Thyroid gland (tissue), 4 donors: ENCODE measurements at regions not wholly inside any gene's neighbourhood (a gene's known extent, or its start where the extent isn't known, plus 50 kb on each side); places are given as distances from the start of the nearest gene placed in this dataset.
"Not testable (repeated sequence)": the region's sequence is repeated elsewhere in the genome, so short reads cannot be mapped to it uniquely, and the experiment has no call there.

ENCODE experiments used
- DNase-seq, 2 donors: peaks; one replicate each; pipeline ENCODE4 v3.0.0-alpha.2; 2019
- H3K27ac ChIP-seq, 3 donors: fragments of 200-600 bp; sonication (generic); 1 replicate in 2 of 3; 2 replicates in 1 of 3; pipeline ENCODE4 v1.5.1; 2016 to 2019; ENCODE audit warnings: mild to moderate bottlenecking in 1 of 3, moderate library complexity in 1 of 3
- H3K27me3 ChIP-seq: fragments of 200-600 bp; sonication (generic); one replicate; pipeline ENCODE4 v1.5.1; 2019
- H3K36me3 ChIP-seq, 2 donors: fragments of 200-600 bp; sonication (generic); one replicate each; pipeline ENCODE4 v1.5.1; 2016 to 2019
- H3K4me1 ChIP-seq, 2 donors: fragments of 200-600 bp; sonication (generic); one replicate each; pipeline ENCODE4 v1.5.1; 2017 to 2019
- H3K4me3 ChIP-seq, 3 donors: fragments of 200-600 bp; sonication (generic); replicated peaks in 1 of 3; 1 replicate in 2 of 3; 2 replicates in 1 of 3; pipeline ENCODE4 v1.5.1; 2016; ENCODE audit warnings: mild to moderate bottlenecking in 1 of 3
- H3K9me3 ChIP-seq: fragments of 200-600 bp; sonication (generic); one replicate; pipeline ENCODE4 v1.5.1; 2017
- CTCF ChIP-seq, 6 experiments: fragments of 200-600 bp in 3 of 6; fragments of 450-650 bp in 3 of 6; sonication (generic) in 3 of 6; IDR thresholded peaks; one replicate each; pipeline ENCODE4 v1.5.1; 2016 to 2019; ENCODE audit warnings: antibody characterized with exemption in 6 of 6, mild to moderate bottlenecking in 2 of 6, inconsistent platforms in 1 of 6, moderate library complexity in 1 of 6
- POLR2A ChIP-seq, 2 donors: fragments of 450-650 bp; IDR thresholded peaks; one replicate each; pipeline ENCODE4 v1.6.1; 2017; ENCODE audit warnings: antibody characterized with exemption in 2 of 2, mild to moderate bottlenecking in 2 of 2, moderate library complexity in 1 of 2
- WGBS, 2 donors: methylation state at CpG; one replicate each; pipeline ENCODE4 v1.1.5; 2017; 5-methylcytosine and 5-hydroxymethylcytosine counted together
- intact Hi-C: fragments of 100-400 bp; cut with DNase I; formaldehyde crosslinking; loops from one replicate; pipeline ENCODE4 v1.15.1; 2023

- DNase-seq: no peak
- no peak overlapping the region for H3K27ac ChIP-seq
- H3K4me1 ChIP-seq: no peaks in the 10 kb centered on the region
- 24 to 43% methylated on average over 1 of the region's 1 CpG for WGBS, 2 donors
- no peak overlapping the region for H3K4me3 ChIP-seq
- no peak for TF ChIP-seq POLR2A (IDR thresholded peaks at IDR 0.05)
- no peak for TF ChIP-seq CTCF (IDR thresholded peaks at IDR 0.05)
- no peaks in the 10 kb centered on the region for H3K9me3 ChIP-seq
- H3K36me3 ChIP-seq: no peaks in the 10 kb centered on the region
- intact Hi-C loops: no loop called here
- no peaks in the 10 kb centered on the region for H3K27me3 ChIP-seq
These were observed 496.0 kb upstream of the ADGRB3 start for GRCh38 chr6:68139130-68139529.

GRCh38 chr6:68134796-68135195, 500.3 kb upstream of the ADGRB3 start:
- no peak for TF ChIP-seq CTCF (IDR thresholded peaks at IDR 0.05)
- no peak for TF ChIP-seq POLR2A (IDR thresholded peaks at IDR 0.05)
- 77 to 87% methylated on average over 4 of the region's 4 CpGs for WGBS, 2 donors
- H3K9me3 ChIP-seq: no peaks in the 10 kb centered on the region
- H3K27me3 ChIP-seq: no peaks in the 10 kb centered on the region
- no peak overlapping the region for H3K4me3 ChIP-seq
- no peaks in the 10 kb centered on the region for H3K4me1 ChIP-seq
- intact Hi-C loops: no loop called here
- H3K27ac ChIP-seq: no peak overlapping the region
- DNase-seq: no peak
- H3K36me3 ChIP-seq: no peaks in the 10 kb centered on the region

- 67 to 68% methylated on average over 2 of the region's 2 CpGs for WGBS, 2 donors
- Histone ChIP-seq H3K36me3 (no peaks in the 10 kb centered on the region), H3K27ac (no peak overlapping the region), H3K27me3 (no peaks in the 10 kb centered on the region), H3K4me1 (no peaks in the 10 kb centered on the region), H3K9me3 (no peaks in the 10 kb centered on the region), H3K4me3 (no peak overlapping the region)
- intact Hi-C loops: no loop called here
- DNase-seq: no peak
- TF ChIP-seq POLR2A (IDR thresholded peaks at IDR 0.05) (no peak), CTCF (IDR thresholded peaks at IDR 0.05) (no peak)
These were observed 506.9 kb upstream of the ADGRB3 start for GRCh38 chr6:68128211-68128610.

GRCh38 chr6:68127074-68127473, 508.0 kb upstream of the ADGRB3 start:
- WGBS, 2 donors: 90 to 94% methylated on average over 4 of the region's 4 CpGs
- Histone ChIP-seq H3K9me3 (no peaks in the 10 kb centered on the region), H3K27me3 (no peaks in the 10 kb centered on the region), H3K4me1 (no peaks in the 10 kb centered on the region), H3K36me3 (no peaks in the 10 kb centered on the region), H3K4me3 (no peak overlapping the region), H3K27ac (no peak overlapping the region)
- no peak for TF ChIP-seq CTCF (IDR thresholded peaks at IDR 0.05)
- intact Hi-C loops: no loop called here
- DNase-seq: no peak

- Histone ChIP-seq H3K36me3 (no peaks in the 10 kb centered on the region), H3K27me3 (no peaks in the 10 kb centered on the region), H3K9me3 (no peaks in the 10 kb centered on the region), H3K4me3 (no peak overlapping the region), H3K4me1 (no peaks in the 10 kb centered on the region), H3K27ac (no peak overlapping the region)
- TF ChIP-seq POLR2A (IDR thresholded peaks at IDR 0.05) (no peak), CTCF (IDR thresholded peaks at IDR 0.05) (no peak)
- intact Hi-C loops: no loop called here
- DNase-seq: no peak
- 94 to 96% methylated on average over 2 of the region's 2 CpGs for WGBS, 2 donors
These were observed 508.9 kb upstream of the ADGRB3 start for GRCh38 chr6:68126089-68126749.

GRCh38 chr6:68122975-68123374, 512.1 kb upstream of the ADGRB3 start:
- H3K27me3 ChIP-seq, H3K4me3 ChIP-seq, H3K27ac ChIP-seq, DNase-seq, H3K9me3 ChIP-seq, H3K36me3 ChIP-seq, H3K4me1 ChIP-seq, intact Hi-C loops: not testable (repeated sequence)
- WGBS, 2 donors: 72 to 77% methylated on average over 2 of the region's 2 CpGs
